DND-41 (cell line): ENCODE measurements at regions not wholly inside any gene's neighbourhood (a gene's known extent, or its start where the extent isn't known, plus 50 kb on each side); places are given as distances from the start of the nearest gene placed in this dataset.

ENCODE experiments used
- EZH2 ChIP-seq: IDR thresholded peaks from 3 replicates; pipeline ENCODE4 v1.6.1; 2012; ENCODE audit warnings: borderline replicate concordance, low read depth, mild to moderate bottlenecking, moderate library complexity, low read length, inconsistent platforms; ENCODE audit not compliant: severe bottlenecking
- TF ChIP-seq, protein P1 (sequence below): IDR thresholded peaks from 2 replicates; pipeline ENCODE4 v1.5.1; 2012; ENCODE audit warnings: borderline replicate concordance, low read length, moderate library complexity, mild to moderate bottlenecking; ENCODE audit not compliant: poor library complexity, severe bottlenecking; ENCODE audit errors: extremely low read depth

DNA sequence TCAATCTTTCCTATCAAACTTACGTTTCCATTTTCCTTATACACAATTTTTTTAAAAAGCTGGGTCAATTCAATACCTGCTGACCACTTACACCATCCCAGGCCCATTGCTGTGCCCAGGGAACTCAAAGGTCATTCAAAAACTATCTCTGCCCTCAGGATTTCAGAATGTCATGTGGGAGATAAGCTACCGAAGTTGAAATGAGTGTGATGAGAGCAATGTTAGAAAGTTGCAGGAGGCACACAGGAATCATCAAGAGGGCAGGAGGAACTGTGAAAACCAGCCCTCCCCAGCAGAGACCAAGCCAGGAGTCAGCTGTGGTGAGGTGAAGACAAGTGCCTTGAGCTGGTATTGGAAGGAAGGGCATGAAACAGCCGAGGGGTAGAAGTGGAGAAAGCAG, 195.9 kb downstream of the HS3ST3A1 start:
- TF ChIP-seq, protein P1, sequence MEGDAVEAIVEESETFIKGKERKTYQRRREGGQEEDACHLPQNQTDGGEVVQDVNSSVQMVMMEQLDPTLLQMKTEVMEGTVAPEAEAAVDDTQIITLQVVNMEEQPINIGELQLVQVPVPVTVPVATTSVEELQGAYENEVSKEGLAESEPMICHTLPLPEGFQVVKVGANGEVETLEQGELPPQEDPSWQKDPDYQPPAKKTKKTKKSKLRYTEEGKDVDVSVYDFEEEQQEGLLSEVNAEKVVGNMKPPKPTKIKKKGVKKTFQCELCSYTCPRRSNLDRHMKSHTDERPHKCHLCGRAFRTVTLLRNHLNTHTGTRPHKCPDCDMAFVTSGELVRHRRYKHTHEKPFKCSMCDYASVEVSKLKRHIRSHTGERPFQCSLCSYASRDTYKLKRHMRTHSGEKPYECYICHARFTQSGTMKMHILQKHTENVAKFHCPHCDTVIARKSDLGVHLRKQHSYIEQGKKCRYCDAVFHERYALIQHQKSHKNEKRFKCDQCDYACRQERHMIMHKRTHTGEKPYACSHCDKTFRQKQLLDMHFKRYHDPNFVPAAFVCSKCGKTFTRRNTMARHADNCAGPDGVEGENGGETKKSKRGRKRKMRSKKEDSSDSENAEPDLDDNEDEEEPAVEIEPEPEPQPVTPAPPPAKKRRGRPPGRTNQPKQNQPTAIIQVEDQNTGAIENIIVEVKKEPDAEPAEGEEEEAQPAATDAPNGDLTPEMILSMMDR = no peak
- no peak for TF ChIP-seq EZH2
